H1 (cell line): ENCODE measurements at regions not wholly inside any gene's neighbourhood (a gene's known extent, or its start where the extent isn't known, plus 50 kb on each side); places are given as distances from the start of the nearest gene placed in this dataset.

ENCODE experiments used
- EZH2 ChIP-seq: fragments of 200-600 bp; sonication (generic); IDR thresholded peaks from 2 replicates; pipeline ENCODE4 v1.7.1; 2012; ENCODE audit warnings: low read depth, mild to moderate bottlenecking, moderate library complexity, low read length, inconsistent platforms; ENCODE audit not compliant: severe bottlenecking
- HDAC6 ChIP-seq: IDR thresholded peaks from one replicate; pipeline ENCODE4 v1.7.1; 2012; ENCODE audit warnings: low read depth, mild to moderate bottlenecking, inconsistent platforms, low read length, moderate library complexity
- POLR2A ChIP-seq, 2 experiments: IDR thresholded peaks; 1 replicate in 1 of 2; 2 replicates in 1 of 2; pipeline ENCODE4 v1.6.1; 2011; ENCODE audit warnings: low read depth in 2 of 2, low read length in 2 of 2, mild to moderate bottlenecking in 2 of 2; ENCODE audit errors: control extremely low read depth in 1 of 2

DNA sequence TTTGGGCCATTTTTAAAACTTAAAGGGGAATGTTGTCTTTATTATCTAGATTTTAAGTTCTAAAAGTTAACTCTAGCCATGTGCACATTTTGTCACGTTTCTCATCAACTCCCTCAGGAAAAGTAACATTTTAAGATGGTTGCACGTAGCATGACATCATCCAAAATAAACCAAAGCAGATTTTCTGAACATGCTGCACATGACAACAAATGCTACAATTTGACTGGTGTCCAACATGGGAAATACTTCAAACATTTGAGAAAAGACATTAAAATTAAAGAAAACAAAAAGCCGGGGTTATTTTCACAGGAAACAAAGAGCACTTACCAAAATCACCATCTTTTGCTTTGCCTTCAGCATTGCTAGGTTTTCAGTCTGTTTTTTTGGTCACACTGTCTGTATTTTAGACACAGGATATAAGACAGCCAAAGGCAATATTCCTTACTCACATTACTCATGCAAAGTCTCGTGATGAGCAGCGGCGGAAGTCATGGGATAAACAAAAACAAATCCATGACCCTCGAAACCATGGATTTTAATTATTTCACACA, 51.3 kb upstream of the RND3 start (continued):
- TF ChIP-seq HDAC6, result no peak
- TF ChIP-seq EZH2, result no peak
- TF ChIP-seq POLR2A (IDR thresholded peaks at IDR 0.05; ENCODE audit: control extremely low read depth in 1 of 2, low read depth in 2 of 2, low read length in 2 of 2), result no peak
